Keratinocyte (primary cell): ENCODE measurements at regions not wholly inside any gene's neighbourhood (a gene's known extent, or its start where the extent isn't known, plus 50 kb on each side); places are given as distances from the start of the nearest gene placed in this dataset.

Source experiments
- DNase-seq: peaks from one replicate; pipeline ENCODE4 v3.0.0-alpha.2; 2011; ENCODE audit warnings: low read depth, missing footprints, low spot score
- FAIRE-seq: peaks from 2 replicates; lab custom pipeline; 2011; peaks lifted over from hg19 to GRCh38; lab: Jason Lieb, UNC
- H2AFZ ChIP-seq: 2 replicates; pipeline ENCODE4 v1.6.0; 2012; ENCODE audit warnings: low read length, control low read depth, inconsistent platforms; ENCODE audit not compliant: control insufficient read depth
- H3K27ac ChIP-seq: 2 replicates; pipeline ENCODE4 v1.5.1; 2011; ENCODE audit warnings: low read length; ENCODE audit not compliant: control insufficient read depth, insufficient read depth
- H3K27me3 ChIP-seq: 3 replicates; pipeline ENCODE4 v1.6.0; 2011; ENCODE audit warnings: low read length; ENCODE audit not compliant: control insufficient read depth, insufficient read depth; ENCODE audit errors: extremely low read depth
- H3K36me3 ChIP-seq, 2 experiments: 2 replicates in 1 of 2; 3 replicates in 1 of 2; pipeline ENCODE4 v1.5.1; 2011; ENCODE audit warnings: low read length in 2 of 2, mild to moderate bottlenecking in 1 of 2; ENCODE audit not compliant: control insufficient read depth in 2 of 2, insufficient read depth in 2 of 2; ENCODE audit errors: extremely low read depth in 1 of 2
- H3K4me1 ChIP-seq: 3 replicates; pipeline ENCODE4 v1.5.1; 2011; ENCODE audit warnings: low read length; ENCODE audit not compliant: control insufficient read depth, insufficient read depth; ENCODE audit errors: extremely low read depth
- H3K4me2 ChIP-seq: 3 replicates; pipeline ENCODE4 v1.6.0; 2011; ENCODE audit warnings: low read depth, low read length; ENCODE audit not compliant: control insufficient read depth, insufficient read depth; ENCODE audit errors: extremely low read depth
- H3K4me3 ChIP-seq, 3 experiments: fragments of 200-600 bp in 1 of 3; sonication (generic) in 1 of 3; 2 replicates in 2 of 3; 3 replicates in 1 of 3; pipeline ENCODE4 v1.5.1; 2011 to 2016; ENCODE audit warnings: low read length in 3 of 3, mild to moderate bottlenecking in 3 of 3, control low read depth in 2 of 3, inconsistent platforms in 1 of 3, low read depth in 1 of 3, mixed read lengths in 1 of 3, mixed run types in 1 of 3, moderate library complexity in 1 of 3; ENCODE audit not compliant: control insufficient read depth in 2 of 3, insufficient read depth in 2 of 3; ENCODE audit errors: extremely low read depth in 1 of 3
- H3K79me2 ChIP-seq: 2 replicates; pipeline ENCODE4 v1.6.0; 2012; ENCODE audit warnings: low read length; ENCODE audit not compliant: control insufficient read depth, insufficient read depth
- H3K9ac ChIP-seq: 3 replicates; pipeline ENCODE4 v1.6.0; 2011; ENCODE audit warnings: low read length; ENCODE audit not compliant: control insufficient read depth, insufficient read depth; ENCODE audit errors: extremely low read depth
- H3K9me1 ChIP-seq: 3 replicates; pipeline ENCODE4 v1.6.0; 2011; ENCODE audit warnings: low read length; ENCODE audit not compliant: control insufficient read depth, insufficient read depth; ENCODE audit errors: extremely low read depth
- H3K9me3 ChIP-seq: 2 replicates; pipeline ENCODE4 v1.5.1; 2012; ENCODE audit warnings: low read depth, low read length; ENCODE audit not compliant: control insufficient read depth
- H4K20me1 ChIP-seq: 3 replicates; pipeline ENCODE4 v1.6.0; 2011; ENCODE audit warnings: low read length; ENCODE audit not compliant: control insufficient read depth, insufficient read depth; ENCODE audit errors: extremely low read depth
- EZH2 ChIP-seq: IDR thresholded peaks from one replicate; pipeline ENCODE4 v1.6.1; 2012; ENCODE audit warnings: inconsistent platforms, mild to moderate bottlenecking, low read length, moderate library complexity
- dilution Hi-C: fragments of 300-500 bp; cut with MboI; formaldehyde crosslinking; loops from one replicate; pipeline ENCODE4 v1.7.0; 2020; ENCODE audit warnings: low sequenced_read_pairs; ENCODE audit not compliant: extremely low pct_ligation_motif_present
- TF ChIP-seq, protein P1 (sequence below), 3 experiments: IDR thresholded peaks in 1 of 3; conservative IDR thresholded peaks in 1 of 3; optimal IDR thresholded peaks in 1 of 3; 2 replicates in 2 of 3; 3 replicates in 1 of 3; pipeline versions ENCODE3 to v1.5.1; 2011; ENCODE audit warnings: low read length in 3 of 3, mild to moderate bottlenecking in 3 of 3, moderate library complexity in 2 of 3, control low read depth in 1 of 3, inconsistent platforms in 1 of 3; ENCODE audit not compliant: insufficient read depth in 2 of 3; ENCODE audit errors: extremely low read depth in 1 of 3

- H3K27me3 ChIP-seq, result no peaks in the 10 kb centered on the region
- H3K9me3 ChIP-seq, result no peaks in the 10 kb centered on the region
- H2AFZ ChIP-seq, result no peak overlapping the region
- H3K27ac ChIP-seq, result no peak overlapping the region
- H3K36me3 ChIP-seq, result no peaks in the 10 kb centered on the region
- DNase-seq (no peak), FAIRE-seq (no peak)
- no peaks in the 10 kb centered on the region for H3K9me1 ChIP-seq
- no peak overlapping the region for H3K4me3 ChIP-seq
- no peaks in the 10 kb centered on the region for H3K79me2 ChIP-seq
- no peaks in the 10 kb centered on the region for H3K4me1 ChIP-seq
- H4K20me1 ChIP-seq, result no peaks in the 10 kb centered on the region
- dilution Hi-C loops, result no loop called here
- H3K9ac ChIP-seq, result no peak overlapping the region
- TF ChIP-seq, protein P1, sequence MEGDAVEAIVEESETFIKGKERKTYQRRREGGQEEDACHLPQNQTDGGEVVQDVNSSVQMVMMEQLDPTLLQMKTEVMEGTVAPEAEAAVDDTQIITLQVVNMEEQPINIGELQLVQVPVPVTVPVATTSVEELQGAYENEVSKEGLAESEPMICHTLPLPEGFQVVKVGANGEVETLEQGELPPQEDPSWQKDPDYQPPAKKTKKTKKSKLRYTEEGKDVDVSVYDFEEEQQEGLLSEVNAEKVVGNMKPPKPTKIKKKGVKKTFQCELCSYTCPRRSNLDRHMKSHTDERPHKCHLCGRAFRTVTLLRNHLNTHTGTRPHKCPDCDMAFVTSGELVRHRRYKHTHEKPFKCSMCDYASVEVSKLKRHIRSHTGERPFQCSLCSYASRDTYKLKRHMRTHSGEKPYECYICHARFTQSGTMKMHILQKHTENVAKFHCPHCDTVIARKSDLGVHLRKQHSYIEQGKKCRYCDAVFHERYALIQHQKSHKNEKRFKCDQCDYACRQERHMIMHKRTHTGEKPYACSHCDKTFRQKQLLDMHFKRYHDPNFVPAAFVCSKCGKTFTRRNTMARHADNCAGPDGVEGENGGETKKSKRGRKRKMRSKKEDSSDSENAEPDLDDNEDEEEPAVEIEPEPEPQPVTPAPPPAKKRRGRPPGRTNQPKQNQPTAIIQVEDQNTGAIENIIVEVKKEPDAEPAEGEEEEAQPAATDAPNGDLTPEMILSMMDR (optimal IDR thresholded peaks at IDR 0.05 in 1 of 3, IDR thresholded peaks at IDR 0.05 in 1 of 3, conservative IDR thresholded peaks at IDR 0.05 in 1 of 3; ENCODE audit: extremely low read depth in 1 of 3, insufficient read depth in 2 of 3, low read length in 3 of 3), result no peak
- TF ChIP-seq EZH2, result no peak
- H3K4me2 ChIP-seq, result no peak overlapping the region
Observed at GRCh38 chr6:19515939-19516338, 321.2 kb upstream of the ID4 start.

- TF ChIP-seq, protein P1 (optimal IDR thresholded peaks at IDR 0.05 in 1 of 3, IDR thresholded peaks at IDR 0.05 in 1 of 3, conservative IDR thresholded peaks at IDR 0.05 in 1 of 3; ENCODE audit: extremely low read depth in 1 of 3, insufficient read depth in 2 of 3, low read length in 3 of 3), result no peak
- no peak for TF ChIP-seq EZH2
- no peak for FAIRE-seq
- Histone ChIP-seq H3K79me2 (no peaks in the 10 kb centered on the region), H3K4me2 (no peak overlapping the region), H3K4me1 (no peaks in the 10 kb centered on the region), H3K4me3 (no peak overlapping the region), H3K9me1 (no peaks in the 10 kb centered on the region), H3K9ac (no peak overlapping the region), H2AFZ (no peak overlapping the region), H4K20me1 (no peaks in the 10 kb centered on the region), H3K36me3 (no peaks in the 10 kb centered on the region), H3K27ac (no peak overlapping the region), H3K27me3 (no peaks in the 10 kb centered on the region), H3K9me3 (no peaks in the 10 kb centered on the region)
- DNase-seq, result no peak
- dilution Hi-C loops, result no loop called here
Observed at GRCh38 chr6:19519941-19520340, 317.2 kb upstream of the ID4 start.
